ENCODE measurements at regions not wholly inside any gene's neighbourhood (a gene's known extent, or its start where the extent isn't known, plus 50 kb on each side); places are given as distances from the start of the nearest gene placed in this dataset.
"Not testable (repeated sequence)": the region's sequence is repeated elsewhere in the genome, so short reads cannot be mapped to it uniquely, and the experiment has no call there.

DNA sequence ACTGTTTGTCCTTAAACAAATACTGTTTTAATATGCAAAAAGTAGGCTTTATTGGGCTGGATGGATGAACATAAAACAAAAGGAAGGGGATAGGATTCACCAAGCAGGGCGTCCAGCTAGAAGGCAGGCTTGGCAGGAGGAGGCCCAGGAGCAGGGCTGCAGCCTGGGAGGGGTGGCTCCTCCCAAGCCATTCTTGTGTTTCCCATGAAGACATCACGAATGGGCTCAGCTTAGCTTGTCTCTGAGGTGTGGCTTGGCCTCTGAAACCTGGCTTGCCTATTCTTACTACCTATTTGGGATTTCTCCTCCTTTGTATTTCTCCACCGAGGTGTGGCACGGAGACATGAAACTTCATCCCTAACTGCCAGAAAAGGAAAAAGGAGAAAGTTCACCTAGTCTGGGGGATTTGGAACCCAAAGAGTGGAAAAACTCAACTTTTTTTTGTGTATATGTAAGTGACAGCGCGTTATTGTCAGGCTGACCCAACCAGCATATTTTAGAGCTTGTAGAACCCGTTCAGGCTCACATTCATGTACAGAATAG, 481.9 kb upstream of the SPRED2 start:
- in situ Hi-C loops (cut with HindIII; ENCODE audit: low pct_ligation_motif_present, low sequenced_read_pairs): no loop called here
- Histone ChIP-seq H3K4me3 (ENCODE audit: low read depth, low read length) (no peak overlapping the region), H3K36me3 (replicated peaks) (no peaks in the 10 kb centered on the region), H3K27me3 (replicated peaks) (no peaks in the 10 kb centered on the region), H3K27ac (no peak overlapping the region)
- TF ChIP-seq, protein P1, sequence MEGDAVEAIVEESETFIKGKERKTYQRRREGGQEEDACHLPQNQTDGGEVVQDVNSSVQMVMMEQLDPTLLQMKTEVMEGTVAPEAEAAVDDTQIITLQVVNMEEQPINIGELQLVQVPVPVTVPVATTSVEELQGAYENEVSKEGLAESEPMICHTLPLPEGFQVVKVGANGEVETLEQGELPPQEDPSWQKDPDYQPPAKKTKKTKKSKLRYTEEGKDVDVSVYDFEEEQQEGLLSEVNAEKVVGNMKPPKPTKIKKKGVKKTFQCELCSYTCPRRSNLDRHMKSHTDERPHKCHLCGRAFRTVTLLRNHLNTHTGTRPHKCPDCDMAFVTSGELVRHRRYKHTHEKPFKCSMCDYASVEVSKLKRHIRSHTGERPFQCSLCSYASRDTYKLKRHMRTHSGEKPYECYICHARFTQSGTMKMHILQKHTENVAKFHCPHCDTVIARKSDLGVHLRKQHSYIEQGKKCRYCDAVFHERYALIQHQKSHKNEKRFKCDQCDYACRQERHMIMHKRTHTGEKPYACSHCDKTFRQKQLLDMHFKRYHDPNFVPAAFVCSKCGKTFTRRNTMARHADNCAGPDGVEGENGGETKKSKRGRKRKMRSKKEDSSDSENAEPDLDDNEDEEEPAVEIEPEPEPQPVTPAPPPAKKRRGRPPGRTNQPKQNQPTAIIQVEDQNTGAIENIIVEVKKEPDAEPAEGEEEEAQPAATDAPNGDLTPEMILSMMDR (IDR thresholded peaks at IDR 0.05; ENCODE audit: low read depth, low read length, missing control alignments): no peak
- no peak for DNase-seq

DNA sequence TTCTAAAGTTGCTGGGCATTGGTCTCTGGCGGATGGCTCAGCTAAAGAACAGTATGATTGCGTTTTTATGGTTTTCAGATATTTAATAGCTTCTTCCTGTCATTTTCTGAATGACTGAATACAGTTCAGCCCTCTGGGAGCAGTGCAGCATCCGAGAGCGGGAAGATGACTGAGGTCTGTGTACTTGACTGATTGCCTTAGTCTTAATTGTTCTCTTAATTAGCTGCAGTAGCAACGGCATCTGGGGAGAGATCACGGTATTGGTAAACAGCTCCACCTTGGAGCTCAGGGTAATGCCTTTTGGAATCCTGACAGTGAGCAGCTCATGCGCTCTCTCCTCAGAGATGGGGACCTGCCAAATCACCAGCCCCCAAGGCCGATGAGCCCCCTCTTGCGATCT, 481.4 kb upstream of the SPRED2 start:
- H3K4me3 ChIP-seq (ENCODE audit: low read depth, low read length): no peak overlapping the region
- no peaks in the 10 kb centered on the region for H3K27me3 ChIP-seq (replicated peaks)
- TF ChIP-seq, protein P1 (IDR thresholded peaks at IDR 0.05; ENCODE audit: low read depth, low read length, missing control alignments): no peak
- H3K36me3 ChIP-seq (replicated peaks): no peaks in the 10 kb centered on the region
- no peak overlapping the region for H3K27ac ChIP-seq
- in situ Hi-C loops (cut with HindIII; ENCODE audit: low pct_ligation_motif_present, low sequenced_read_pairs): no loop called here
- no peak for DNase-seq

DNA sequence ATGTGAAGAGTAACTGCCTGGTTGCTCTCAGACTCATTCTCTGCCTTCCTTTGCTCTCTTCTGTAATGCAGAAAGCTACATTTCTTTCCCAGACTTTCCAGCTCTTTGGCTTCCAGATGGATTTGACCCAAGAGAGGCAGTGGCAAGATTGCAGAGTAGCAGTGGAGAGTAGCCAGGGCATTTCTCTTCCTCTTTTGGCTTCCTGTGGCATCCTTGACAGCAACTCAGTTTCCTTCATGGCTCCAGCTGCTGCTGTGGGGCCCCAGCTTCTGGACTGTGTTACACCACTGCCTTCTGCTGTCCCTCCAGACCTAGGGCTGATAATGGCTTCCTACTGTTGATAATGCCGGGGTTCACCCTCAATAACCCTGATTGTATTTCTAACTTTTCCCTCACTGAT, 469.4 kb upstream of the SPRED2 start:
- no peaks in the 10 kb centered on the region for H3K27me3 ChIP-seq (replicated peaks)
- in situ Hi-C loops (cut with HindIII; ENCODE audit: low pct_ligation_motif_present, low sequenced_read_pairs): no loop called here
- TF ChIP-seq, protein P1 (IDR thresholded peaks at IDR 0.05; ENCODE audit: low read depth, low read length, missing control alignments): no peak
- no peak overlapping the region for H3K4me3 ChIP-seq (ENCODE audit: low read depth, low read length)
- no peaks in the 10 kb centered on the region for H3K36me3 ChIP-seq (replicated peaks)
- no peak overlapping the region for H3K27ac ChIP-seq
- DNase-seq: no peak

DNA sequence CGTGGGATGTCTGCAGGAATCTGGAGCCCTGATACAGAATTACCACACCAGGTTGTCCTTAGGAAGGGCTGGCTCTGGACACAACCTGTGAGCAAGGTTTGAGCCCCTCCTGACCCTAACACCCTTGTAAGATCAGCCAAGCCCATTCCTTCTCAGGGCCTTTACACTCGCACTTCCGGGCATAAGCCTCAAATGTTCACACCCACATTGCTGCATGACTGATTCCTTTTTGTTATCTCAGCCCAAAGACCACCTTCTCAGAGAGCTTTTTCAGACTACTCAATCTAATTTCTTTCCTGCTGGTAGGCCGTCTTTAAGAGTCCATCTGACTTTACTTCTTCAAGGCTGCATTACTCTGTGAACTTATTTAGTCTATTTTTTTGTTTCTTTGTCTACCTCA, 464.0 kb upstream of the SPRED2 start:
- in situ Hi-C loops (cut with HindIII; ENCODE audit: low pct_ligation_motif_present, low sequenced_read_pairs): no loop called here
- TF ChIP-seq, protein P1 (IDR thresholded peaks at IDR 0.05; ENCODE audit: low read depth, low read length, missing control alignments): no peak
- Histone ChIP-seq H3K27me3 (replicated peaks) (no peaks in the 10 kb centered on the region), H3K36me3 (replicated peaks) (no peaks in the 10 kb centered on the region), H3K27ac (no peak overlapping the region), H3K4me3 (ENCODE audit: low read depth, low read length) (no peak overlapping the region)
- no peak for DNase-seq

DNA sequence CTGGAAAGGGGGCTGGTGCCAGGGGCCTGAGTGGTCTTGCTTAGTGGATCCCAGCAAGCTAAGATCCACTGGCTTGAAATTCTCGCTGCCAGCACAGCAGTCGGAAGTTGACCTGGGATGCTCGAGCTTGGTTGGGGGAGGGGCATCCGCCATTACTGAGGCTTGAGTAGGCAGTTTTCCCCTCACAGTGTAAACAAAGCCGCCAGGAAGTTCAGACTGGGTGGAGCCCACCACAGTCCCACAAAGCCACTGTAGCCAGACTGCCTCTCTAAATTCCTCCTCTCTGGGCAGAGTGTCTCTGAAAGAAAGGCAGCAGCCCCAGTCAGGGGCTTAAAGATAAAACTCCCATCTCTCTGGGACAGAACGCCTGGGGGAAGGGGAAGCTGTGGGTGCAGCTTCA, 457.7 kb upstream of the SPRED2 start:
- H3K4me3 ChIP-seq (ENCODE audit: low read depth, low read length); H3K27me3 ChIP-seq (replicated peaks); in situ Hi-C loops (cut with HindIII; ENCODE audit: low pct_ligation_motif_present, low sequenced_read_pairs); H3K27ac ChIP-seq; H3K36me3 ChIP-seq (replicated peaks); DNase-seq: not testable (repeated sequence)

DNA sequence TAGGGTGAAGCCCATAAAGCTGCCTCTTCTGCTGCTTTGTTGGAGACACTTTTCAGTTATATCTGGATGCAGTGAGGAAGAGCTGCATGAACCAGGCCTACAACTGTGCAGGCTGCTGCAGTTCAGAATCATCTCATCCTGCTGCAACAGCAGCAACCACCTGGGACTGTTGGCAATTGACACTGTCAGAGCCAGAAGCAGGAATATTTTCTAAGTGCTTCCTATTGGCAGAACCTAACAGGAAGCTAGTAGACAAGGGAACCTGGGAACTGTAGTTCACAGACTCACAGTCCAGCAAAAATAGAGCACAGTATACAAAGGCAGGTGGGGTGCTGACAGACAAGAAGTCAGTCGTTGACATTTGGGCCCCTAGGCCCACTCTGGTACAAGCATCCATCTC, 452.9 kb upstream of the SPRED2 start:
- no peak for DNase-seq
- Histone ChIP-seq H3K36me3 (replicated peaks) (no peaks in the 10 kb centered on the region), H3K27me3 (replicated peaks) (no peaks in the 10 kb centered on the region), H3K4me3 (ENCODE audit: low read depth, low read length) (no peak overlapping the region), H3K27ac (no peak overlapping the region)
- TF ChIP-seq, protein P1 (IDR thresholded peaks at IDR 0.05; ENCODE audit: low read depth, low read length, missing control alignments): no peak
- in situ Hi-C loops (cut with HindIII; ENCODE audit: low pct_ligation_motif_present, low sequenced_read_pairs): no loop called here
